NT2/D1 (cell line): ENCODE measurements at regions not wholly inside any gene's neighbourhood (a gene's known extent, or its start where the extent isn't known, plus 50 kb on each side); places are given as distances from the start of the nearest gene placed in this dataset.

Source experiments
- DNase-seq: peaks from one replicate; pipeline ENCODE4 v3.0.0-alpha.2; 2011; ENCODE audit warnings: low read depth, low spot score
- H3K27me3 ChIP-seq: 2 replicates; pipeline ENCODE4 v1.6.0; 2011; ENCODE audit warnings: mild to moderate bottlenecking; ENCODE audit not compliant: insufficient read length, insufficient read depth
- H3K36me3 ChIP-seq: 2 replicates; pipeline ENCODE4 v1.6.1; 2011; ENCODE audit warnings: mild to moderate bottlenecking, low read length, mixed read lengths; ENCODE audit not compliant: insufficient read depth, insufficient read length
- H3K4me1 ChIP-seq: 2 replicates; pipeline ENCODE4 v1.5.1; 2011; ENCODE audit not compliant: insufficient read depth, insufficient read length
- H3K4me3 ChIP-seq: 2 replicates; pipeline ENCODE4 v1.5.1; 2011; ENCODE audit warnings: low read depth; ENCODE audit not compliant: insufficient read length
- H3K9ac ChIP-seq: 2 replicates; pipeline ENCODE4 v1.6.0; 2011; ENCODE audit warnings: low read depth; ENCODE audit not compliant: insufficient read length
- H3K9me3 ChIP-seq: 2 replicates; pipeline ENCODE4 v1.5.1; 2011; ENCODE audit warnings: mild to moderate bottlenecking, low read length; ENCODE audit not compliant: insufficient read depth
- SUZ12 ChIP-seq: IDR thresholded peaks from 2 replicates; pipeline ENCODE4 v1.6.1; 2011; ENCODE audit not compliant: insufficient read length, insufficient read depth; ENCODE audit errors: extremely low read depth
- YY1 ChIP-seq: IDR thresholded peaks from 2 replicates; pipeline ENCODE4 v1.6.1; 2011; ENCODE audit not compliant: insufficient read length, insufficient read depth
- ZNF274 ChIP-seq: IDR thresholded peaks from 2 replicates; pipeline ENCODE4 v1.6.1; 2011; ENCODE audit warnings: mild to moderate bottlenecking, low read depth, low read length

- peaks cover 12% of the 10 kb centered on the region; the same call in 1 of the 2 replicates for H3K9me3 ChIP-seq
- no peak for TF ChIP-seq SUZ12
- TF ChIP-seq ZNF274, result no peak
- no peak for TF ChIP-seq YY1
- H3K9ac ChIP-seq, result no peak overlapping the region
- H3K36me3 ChIP-seq, result no peaks in the 10 kb centered on the region
- no peak overlapping the region for H3K4me3 ChIP-seq
- DNase-seq, result no peak
- peaks cover 6% of the 10 kb centered on the region for H3K4me1 ChIP-seq
- H3K27me3 ChIP-seq, result no peaks in the 10 kb centered on the region
Observed at GRCh38 chr15:100803171-100803440, 76.5 kb upstream of the ALDH1A3 start.

GRCh38 chr15:100806157-100806556 lies 73.5 kb upstream of the ALDH1A3 start:
- Histone ChIP-seq H3K4me1 (peaks cover 6% of the 10 kb centered on the region), H3K9me3 (peaks cover 16% of the 10 kb centered on the region; the same call in 1 of the 2 replicates), H3K27me3 (no peaks in the 10 kb centered on the region), H3K36me3 (no peaks in the 10 kb centered on the region), H3K4me3 (no peak overlapping the region), H3K9ac (no peak overlapping the region)
- no peak for DNase-seq
- no peak for TF ChIP-seq ZNF274
- TF ChIP-seq YY1, result no peak
- TF ChIP-seq SUZ12, result no peak

- no peak overlapping the region for H3K4me3 ChIP-seq
- DNase-seq, result no peak
- no peaks in the 10 kb centered on the region for H3K27me3 ChIP-seq
- peaks cover 16% of the 10 kb centered on the region; the same call in 1 of the 2 replicates for H3K9me3 ChIP-seq
- no peak overlapping the region for H3K9ac ChIP-seq
- peaks cover 6% of the 10 kb centered on the region for H3K4me1 ChIP-seq
- no peak for TF ChIP-seq ZNF274
- no peak for TF ChIP-seq SUZ12
- no peak for TF ChIP-seq YY1
- H3K36me3 ChIP-seq, result no peaks in the 10 kb centered on the region
Observed at GRCh38 chr15:100807028-100807427, 72.6 kb upstream of the ALDH1A3 start.

GRCh38 chr15:100808691-100809090 lies 70.9 kb upstream of the ALDH1A3 start:
- Histone ChIP-seq H3K4me1 (no peaks in the 10 kb centered on the region), H3K4me3 (no peak overlapping the region), H3K27me3 (no peaks in the 10 kb centered on the region), H3K9me3 (peaks cover 27% of the 10 kb centered on the region; the same call in 1 of the 2 replicates), H3K9ac (no peak overlapping the region), H3K36me3 (no peaks in the 10 kb centered on the region)
- no peak for TF ChIP-seq ZNF274
- TF ChIP-seq SUZ12, result no peak
- TF ChIP-seq YY1, result no peak
- DNase-seq, result no peak

GRCh38 chr15:100809151-100809550 lies 70.5 kb upstream of the ALDH1A3 start:
- no peaks in the 10 kb centered on the region for H3K27me3 ChIP-seq
- TF ChIP-seq ZNF274 (no peak), SUZ12 (no peak)
- no peak overlapping the region for H3K4me3 ChIP-seq
- DNase-seq, result no peak
- H3K36me3 ChIP-seq, result no peaks in the 10 kb centered on the region
- no peak overlapping the region for H3K9ac ChIP-seq
- no peaks in the 10 kb centered on the region for H3K4me1 ChIP-seq
- H3K9me3 ChIP-seq, result peaks cover 31% of the 10 kb centered on the region

GRCh38 chr15:100809587-100809986 lies 70.0 kb upstream of the ALDH1A3 start:
- Histone ChIP-seq H3K27me3 (no peaks in the 10 kb centered on the region), H3K9me3 (peaks cover 36% of the 10 kb centered on the region), H3K4me3 (no peak overlapping the region), H3K9ac (no peak overlapping the region), H3K36me3 (no peaks in the 10 kb centered on the region), H3K4me1 (no peaks in the 10 kb centered on the region)
- no peak for DNase-seq
- no peak for TF ChIP-seq ZNF274
- no peak for TF ChIP-seq SUZ12

GRCh38 chr15:100810229-100810628 lies 69.4 kb upstream of the ALDH1A3 start:
- no peak for TF ChIP-seq SUZ12
- TF ChIP-seq YY1, result no peak
- TF ChIP-seq ZNF274, result no peak
- Histone ChIP-seq H3K4me3 (no peak overlapping the region), H3K36me3 (no peaks in the 10 kb centered on the region), H3K4me1 (no peaks in the 10 kb centered on the region), H3K27me3 (no peaks in the 10 kb centered on the region), H3K9me3 (peaks cover 42% of the 10 kb centered on the region), H3K9ac (no peak overlapping the region)
- DNase-seq, result no peak

GRCh38 chr15:100810831-100811230 lies 68.8 kb upstream of the ALDH1A3 start:
- Histone ChIP-seq H3K36me3 (no peaks in the 10 kb centered on the region), H3K27me3 (no peaks in the 10 kb centered on the region), H3K9ac (no peak overlapping the region), H3K9me3 (peaks cover 48% of the 10 kb centered on the region), H3K4me3 (no peak overlapping the region), H3K4me1 (no peaks in the 10 kb centered on the region)
- DNase-seq, result no peak
- TF ChIP-seq YY1 (no peak), SUZ12 (no peak), ZNF274 (no peak)
